H1 (cell line): ENCODE measurements at regions not wholly inside any gene's neighbourhood (a gene's known extent, or its start where the extent isn't known, plus 50 kb on each side); places are given as distances from the start of the nearest gene placed in this dataset.
A peak's percentile ranks its signal among the peaks of the same experiment; 100 is the strongest.

Experiments
- CTCF ChIA-PET: fragments of 300-600 bp; sonication (Branson Sonifier 250); formaldehyde crosslinking; loops from one replicate; lab custom pipeline; 2021; ENCODE audit not compliant: partially characterized antibody; lab: Charles Lee
- POLR2A ChIA-PET: fragments of 300-600 bp; sonication (Branson Sonifier 250); formaldehyde crosslinking; loops from one replicate; lab custom pipeline; 2021; ENCODE audit warnings: inconsistent platforms; ENCODE audit not compliant: partially characterized antibody; lab: Charles Lee
- DNase-seq, 2 experiments: peaks; one replicate each; pipeline versions ENCODE4 v3.0.0 to v3.0.0-alpha.2; 2010 to 2022; ENCODE audit warnings: low spot score in 2 of 2, low read depth in 1 of 2, mixed read lengths in 1 of 2
- FAIRE-seq: peaks from 2 replicates; lab custom pipeline; 2011; peaks lifted over from hg19 to GRCh38; lab: Jason Lieb, UNC
- H2AFZ ChIP-seq: 2 replicates; pipeline ENCODE4 v1.8.1; 2012; ENCODE audit warnings: low read length, inconsistent platforms
- H2AK5ac ChIP-seq: 2 replicates; pipeline ENCODE4 v1.6.1; 2013; ENCODE audit warnings: low read depth, low read length
- H2BK120ac ChIP-seq: replicated peaks from 2 replicates; pipeline ENCODE3; 2013; ENCODE audit warnings: low read depth, low read length, inconsistent platforms
- H2BK12ac ChIP-seq: 2 replicates; pipeline ENCODE4 v1.6.1; 2013; ENCODE audit warnings: low read depth, low read length
- H2BK15ac ChIP-seq: 2 replicates; pipeline ENCODE4 v1.6.1; 2013; ENCODE audit warnings: low read length
- H2BK20ac ChIP-seq: 2 replicates; pipeline ENCODE4 v1.6.1; 2013; ENCODE audit warnings: low read length
- H2BK5ac ChIP-seq: 2 replicates; pipeline ENCODE4 v1.6.1; 2013; ENCODE audit warnings: low read depth, low read length
- H3K14ac ChIP-seq: 2 replicates; pipeline ENCODE4 v1.6.1; 2013; ENCODE audit warnings: inconsistent platforms; ENCODE audit not compliant: insufficient read length
- H3K18ac ChIP-seq: 2 replicates; pipeline ENCODE4 v1.6.1; 2013; ENCODE audit warnings: low read length; ENCODE audit errors: extremely low read depth
- H3K23ac ChIP-seq: 2 replicates; pipeline ENCODE4 v1.6.1; 2013; ENCODE audit warnings: inconsistent platforms; ENCODE audit not compliant: insufficient read length
- H3K23me2 ChIP-seq: 2 replicates; pipeline ENCODE4 v1.6.1; 2013; ENCODE audit warnings: low read depth, low read length
- H3K27ac ChIP-seq: 2 replicates; pipeline ENCODE4 v1.6.1; 2011; ENCODE audit warnings: low read depth, low read length, inconsistent platforms
- H3K27me3 ChIP-seq, 4 experiments: replicated peaks in 1 of 4; 1 replicate in 1 of 4; 2 replicates in 3 of 4; pipeline versions ENCODE4 v1.6.1 to v1.8.1; 2011 to 2013; ENCODE audit warnings: low read length in 3 of 4, mild to moderate bottlenecking in 3 of 4, inconsistent platforms in 2 of 4, mixed read lengths in 2 of 4, moderate library complexity in 1 of 4; ENCODE audit not compliant: control insufficient read depth in 3 of 4, insufficient read depth in 3 of 4; ENCODE audit errors: extremely low read depth in 1 of 4
- H3K36me3 ChIP-seq, 4 experiments: 2 replicates each; pipeline versions ENCODE4 v1.6.1 to v1.8.1; 2011 to 2013; ENCODE audit warnings: mild to moderate bottlenecking in 4 of 4, low read length in 3 of 4, moderate library complexity in 2 of 4, control low read depth in 1 of 4, inconsistent platforms in 1 of 4; ENCODE audit not compliant: insufficient read depth in 4 of 4, control insufficient read depth in 2 of 4
- H3K4ac ChIP-seq: replicated peaks from 2 replicates; pipeline ENCODE3; 2013; ENCODE audit warnings: low read length, low read depth, mixed read lengths, inconsistent platforms; ENCODE audit not compliant: insufficient read length
- H3K4me1 ChIP-seq, 4 experiments: replicated peaks in 1 of 4; 1 replicate in 1 of 4; 2 replicates in 3 of 4; pipeline versions ENCODE4 v1.6.1 to v1.8.1; 2011 to 2013; ENCODE audit warnings: low read length in 3 of 4, inconsistent platforms in 2 of 4, mixed read lengths in 1 of 4; ENCODE audit not compliant: insufficient read depth in 4 of 4, control insufficient read depth in 3 of 4
- H3K4me2 ChIP-seq, 2 experiments: 2 replicates each; pipeline versions ENCODE4 v1.6.1 to v1.8.1; 2011 to 2013; ENCODE audit warnings: low read depth in 2 of 2, low read length in 2 of 2, control low read depth in 1 of 2, inconsistent platforms in 1 of 2, mild to moderate bottlenecking in 1 of 2; ENCODE audit not compliant: insufficient read depth in 1 of 2
- H3K4me3 ChIP-seq, 4 experiments: fragments of 200-600, 300-600 bp in 1 of 4; sonication (generic), shearing (Covaris generic), sonication (Bioruptor Twin) in 1 of 4; 2 replicates each; pipeline versions ENCODE4 v1.5.1 to v1.8.1; 2011 to 2016; ENCODE audit warnings: low read length in 4 of 4, low read depth in 3 of 4, control low read depth in 2 of 4, inconsistent platforms in 2 of 4, mild to moderate bottlenecking in 2 of 4, mixed read lengths in 1 of 4, moderate library complexity in 1 of 4; ENCODE audit not compliant: insufficient read depth in 2 of 4; ENCODE audit errors: extremely low read depth in 1 of 4
- H3K56ac ChIP-seq: replicated peaks from 2 replicates; pipeline ENCODE3; 2013; ENCODE audit warnings: low read depth, mild to moderate bottlenecking, mixed read lengths, low read length, inconsistent platforms; ENCODE audit not compliant: insufficient read length
- H3K79me1 ChIP-seq: 2 replicates; pipeline ENCODE4 v1.6.1; 2013; ENCODE audit warnings: low read depth, low read length, control low read depth
- H3K79me2 ChIP-seq, 2 experiments: 2 replicates each; pipeline versions ENCODE4 v1.6.1 to v1.8.1; 2012 to 2013; ENCODE audit warnings: low read length in 2 of 2, mild to moderate bottlenecking in 2 of 2, inconsistent platforms in 1 of 2; ENCODE audit not compliant: insufficient read depth in 2 of 2, control insufficient read depth in 1 of 2
- H3K9ac ChIP-seq, 4 experiments: replicated peaks in 1 of 4; 1 replicate in 1 of 4; 2 replicates in 3 of 4; pipeline versions ENCODE4 v1.6.1 to v1.8.1; 2011 to 2013; ENCODE audit warnings: low read depth in 3 of 4, low read length in 3 of 4, control low read depth in 2 of 4, mild to moderate bottlenecking in 2 of 4, moderate library complexity in 2 of 4, inconsistent platforms in 1 of 4; ENCODE audit errors: extremely low read depth in 1 of 4
- H3K9me3 ChIP-seq, 2 experiments: 2 replicates each; pipeline versions ENCODE4 v1.6.1 to v1.8.1; 2012 to 2013; ENCODE audit warnings: mild to moderate bottlenecking in 2 of 2, moderate library complexity in 2 of 2, control low read depth in 1 of 2, inconsistent platforms in 1 of 2, low read depth in 1 of 2, low read length in 1 of 2, mixed read lengths in 1 of 2; ENCODE audit not compliant: insufficient read depth in 2 of 2
- H4K20me1 ChIP-seq, 2 experiments: replicated peaks in 1 of 2; 2 replicates each; pipeline versions ENCODE3 to v1.8.1; 2011 to 2013; ENCODE audit warnings: inconsistent platforms in 2 of 2, low read length in 2 of 2, mild to moderate bottlenecking in 1 of 2; ENCODE audit not compliant: insufficient read depth in 2 of 2, control insufficient read depth in 1 of 2
- H4K5ac ChIP-seq: 2 replicates; pipeline ENCODE4 v1.6.1; 2013; ENCODE audit warnings: low read length, low read depth, mixed read lengths, inconsistent platforms; ENCODE audit not compliant: insufficient read length
- H4K8ac ChIP-seq: 2 replicates; pipeline ENCODE4 v1.8.0; 2013; ENCODE audit warnings: mild to moderate bottlenecking, moderate library complexity, low read length, inconsistent platforms; ENCODE audit not compliant: insufficient read depth; ENCODE audit errors: extremely low read depth
- H4K91ac ChIP-seq: replicated peaks from 2 replicates; pipeline ENCODE3; 2013; ENCODE audit warnings: low read length, mixed read lengths, inconsistent platforms; ENCODE audit not compliant: insufficient read length
- ASH2L ChIP-seq: fragments of 200-600, 300-600 bp; sonication (generic); IDR thresholded peaks from one replicate; pipeline ENCODE4 v1.7.1; 2017; ENCODE audit warnings: low read length
- BACH1 ChIP-seq: IDR thresholded peaks from 2 replicates; pipeline ENCODE4 v1.6.1; 2012; ENCODE audit warnings: low read length, improper control_type of control experiment
- BRCA1 ChIP-seq: IDR thresholded peaks from 2 replicates; pipeline ENCODE4 v1.6.1; 2012; ENCODE audit warnings: low read depth, low read length, improper control_type of control experiment
- CBX8 ChIP-seq: fragments of 300-800, 300-1000 bp; sonication (generic); IDR thresholded peaks from 2 replicates; pipeline ENCODE4 v1.7.1; 2016; ENCODE audit warnings: low read depth, low read length, borderline replicate concordance
- EP300 ChIP-seq, 2 experiments: IDR thresholded peaks; 1 replicate in 1 of 2; 2 replicates in 1 of 2; pipeline ENCODE4 v1.6.1; 2011 to 2012; ENCODE audit warnings: low read depth in 2 of 2, low read length in 2 of 2, mild to moderate bottlenecking in 2 of 2, borderline replicate concordance in 1 of 2, inconsistent platforms in 1 of 2, moderate library complexity in 1 of 2
- EZH2 ChIP-seq: fragments of 200-600 bp; sonication (generic); IDR thresholded peaks from 2 replicates; pipeline ENCODE4 v1.7.1; 2012; ENCODE audit warnings: low read depth, mild to moderate bottlenecking, moderate library complexity, low read length, inconsistent platforms; ENCODE audit not compliant: severe bottlenecking
- GTF2F1 ChIP-seq: IDR thresholded peaks from 2 replicates; pipeline ENCODE4 v1.6.1; 2012; ENCODE audit warnings: low read depth, low read length, improper control_type of control experiment, borderline replicate concordance
- HDAC2 ChIP-seq, 2 experiments: fragments of 300-600 bp in 1 of 2; sonication (generic) in 1 of 2; IDR thresholded peaks; 2 replicates each; pipeline ENCODE4 v1.6.1; 2011 to 2012; ENCODE audit warnings: low read depth in 2 of 2, low read length in 2 of 2, mild to moderate bottlenecking in 2 of 2, moderate library complexity in 2 of 2, borderline replicate concordance in 1 of 2, inconsistent platforms in 1 of 2
- KDM1A ChIP-seq: fragments of 200-600, 300-600 bp; sonication (generic); IDR thresholded peaks from 2 replicates; pipeline ENCODE4 v1.7.1; 2016; ENCODE audit warnings: mild to moderate bottlenecking, low read length, borderline replicate concordance
- RBBP5 ChIP-seq: IDR thresholded peaks from 2 replicates; pipeline ENCODE4 v1.7.1; 2012; ENCODE audit warnings: low read depth, mild to moderate bottlenecking, inconsistent platforms, low read length, moderate library complexity, borderline replicate concordance
- SIX5 ChIP-seq: IDR thresholded peaks from 2 replicates; pipeline ENCODE4 v1.6.1; 2011; ENCODE audit warnings: mild to moderate bottlenecking, low read depth, low read length
- TAF1 ChIP-seq: IDR thresholded peaks from 2 replicates; pipeline ENCODE4 v1.6.1; 2011; ENCODE audit warnings: mild to moderate bottlenecking, low read depth, low read length
- WGBS, 2 experiments: shearing (Covaris generic) in 1 of 2; methylation state at CpG; one replicate each; pipeline versions ENCODE4 v1.1.6 to v1.1.7; 2013 to 2015; ENCODE audit warnings: low lambda C conversion rate in 2 of 2, mixed read lengths in 2 of 2, inconsistent platforms in 1 of 2, low coverage in 1 of 2, missing lambda C conversion rate in 1 of 2; ENCODE audit not compliant: insufficient replicate concordance in 2 of 2, insufficient coverage in 1 of 2, insufficient read length in 1 of 2; ENCODE audit errors: extremely low coverage in 1 of 2, missing lambda C conversion rate in 1 of 2; 5-methylcytosine and 5-hydroxymethylcytosine counted together

GRCh38 chr6:169019727-169020491, 233.7 kb downstream of the THBS2 start:
- Histone ChIP-seq H3K18ac (no peak overlapping the region), H3K79me1 (no peaks in the 10 kb centered on the region), H3K36me3 (peaks cover 0 to 6% (median 2%) of the 10 kb centered on the region in 4 experiments; a peak in 2 of 8 replicates), H3K4me1 (no peaks in the 10 kb centered on the region), H2AK5ac (no peak overlapping the region), H2BK120ac (no peak overlapping the region), H3K9me3 (peaks cover 14 to 18% of the 10 kb centered on the region in 2 experiments), H2AFZ (no peak overlapping the region), H2BK20ac (no peak overlapping the region), H3K4ac (no peak overlapping the region), H3K23ac (no peak overlapping the region), H4K20me1 (no peaks in the 10 kb centered on the region), H4K8ac (no peak overlapping the region), H4K91ac (no peak overlapping the region), H3K27me3 (no peaks in the 10 kb centered on the region), H2BK5ac (no peak overlapping the region), H4K5ac (no peak overlapping the region), H3K79me2 (no peaks in the 10 kb centered on the region), H2BK15ac (no peak overlapping the region), H3K4me3 (no peak overlapping the region), H2BK12ac (no peak overlapping the region), H3K27ac (no peak overlapping the region), H3K14ac (no peak overlapping the region), H3K56ac (no peak overlapping the region), H3K23me2 (no peaks in the 10 kb centered on the region), H3K4me2 (no peak overlapping the region), H3K9ac (no peak overlapping the region)
- CTCF ChIA-PET: interaction anchor here (0.6 to 2.3 kb wide), 23 partner anchors 10 to 451 kb away, joined by 3 to 14 read pairs (median 3); no protein-coding TSS in a partner anchor
- POLR2A ChIA-PET: no interaction called here
- no peak for FAIRE-seq
- DNase-seq: peak in 1 of 2 experiments; percentile 7
- WGBS, 2 experiments: 87% methylated on average over 9 of the region's 9 CpGs; no CpG with 5 or more reads in 1 of the 2 experiments
- TF ChIP-seq CBX8: no peak
- TF ChIP-seq EZH2: no peak
- no peak for TF ChIP-seq ASH2L
- TF ChIP-seq EP300 (IDR thresholded peaks at IDR 0.05; ENCODE audit: borderline replicate concordance in 1 of 2, low read depth in 2 of 2, low read length in 2 of 2): no peak
- TF ChIP-seq KDM1A: no peak
- no peak for TF ChIP-seq TAF1
- no peak for TF ChIP-seq BRCA1
- no peak for TF ChIP-seq BACH1
- no peak for TF ChIP-seq RBBP5
- no peak for TF ChIP-seq GTF2F1
- no peak for TF ChIP-seq SIX5
- no peak for TF ChIP-seq HDAC2 (IDR thresholded peaks at IDR 0.05; ENCODE audit: borderline replicate concordance in 1 of 2, low read depth in 2 of 2, low read length in 2 of 2)
